A549 (cell line): ENCODE measurements at regions not wholly inside any gene's neighbourhood (a gene's known extent, or its start where the extent isn't known, plus 50 kb on each side); places are given as distances from the start of the nearest gene placed in this dataset.

ENCODE experiments used
- CEBPB ChIP-seq, 2 experiments: fragments of >200 bp in 1 of 2; sonication (Bioruptor Twin) in 1 of 2; formaldehyde crosslinking in 1 of 2; IDR thresholded peaks; 2 replicates each; pipeline ENCODE4 v1.6.1; 2012 to 2016
- CTCF ChIP-seq: fragments of >200 bp; sonication (Bioruptor Twin); formaldehyde crosslinking; IDR thresholded peaks from 3 replicates; pipeline ENCODE4 v1.5.1; 2016
- POLR2A ChIP-seq: IDR thresholded peaks from 2 replicates; pipeline ENCODE4 v1.6.1; 2012; ENCODE audit warnings: mild to moderate bottlenecking, low read length
- TF ChIP-seq, protein P1 (sequence below): fragments of 200-600 bp; sonication (generic); IDR thresholded peaks from 2 replicates; pipeline ENCODE4 v1.6.1; 2016; ENCODE audit warnings: antibody characterized with exemption, mild to moderate bottlenecking, moderate library complexity

GRCh38 chr10:4719036-4719435, 107.0 kb upstream of the AKR1E2 start:
- no peak for TF ChIP-seq POLR2A
- TF ChIP-seq CEBPB (IDR thresholded peaks at IDR 0.05), result no peak
- TF ChIP-seq, protein P1, sequence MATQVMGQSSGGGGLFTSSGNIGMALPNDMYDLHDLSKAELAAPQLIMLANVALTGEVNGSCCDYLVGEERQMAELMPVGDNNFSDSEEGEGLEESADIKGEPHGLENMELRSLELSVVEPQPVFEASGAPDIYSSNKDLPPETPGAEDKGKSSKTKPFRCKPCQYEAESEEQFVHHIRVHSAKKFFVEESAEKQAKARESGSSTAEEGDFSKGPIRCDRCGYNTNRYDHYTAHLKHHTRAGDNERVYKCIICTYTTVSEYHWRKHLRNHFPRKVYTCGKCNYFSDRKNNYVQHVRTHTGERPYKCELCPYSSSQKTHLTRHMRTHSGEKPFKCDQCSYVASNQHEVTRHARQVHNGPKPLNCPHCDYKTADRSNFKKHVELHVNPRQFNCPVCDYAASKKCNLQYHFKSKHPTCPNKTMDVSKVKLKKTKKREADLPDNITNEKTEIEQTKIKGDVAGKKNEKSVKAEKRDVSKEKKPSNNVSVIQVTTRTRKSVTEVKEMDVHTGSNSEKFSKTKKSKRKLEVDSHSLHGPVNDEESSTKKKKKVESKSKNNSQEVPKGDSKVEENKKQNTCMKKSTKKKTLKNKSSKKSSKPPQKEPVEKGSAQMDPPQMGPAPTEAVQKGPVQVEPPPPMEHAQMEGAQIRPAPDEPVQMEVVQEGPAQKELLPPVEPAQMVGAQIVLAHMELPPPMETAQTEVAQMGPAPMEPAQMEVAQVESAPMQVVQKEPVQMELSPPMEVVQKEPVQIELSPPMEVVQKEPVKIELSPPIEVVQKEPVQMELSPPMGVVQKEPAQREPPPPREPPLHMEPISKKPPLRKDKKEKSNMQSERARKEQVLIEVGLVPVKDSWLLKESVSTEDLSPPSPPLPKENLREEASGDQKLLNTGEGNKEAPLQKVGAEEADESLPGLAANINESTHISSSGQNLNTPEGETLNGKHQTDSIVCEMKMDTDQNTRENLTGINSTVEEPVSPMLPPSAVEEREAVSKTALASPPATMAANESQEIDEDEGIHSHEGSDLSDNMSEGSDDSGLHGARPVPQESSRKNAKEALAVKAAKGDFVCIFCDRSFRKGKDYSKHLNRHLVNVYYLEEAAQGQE, result no peak
- no peak for TF ChIP-seq CTCF
